ENCODE measurements at regions not wholly inside any gene's neighbourhood (a gene's known extent, or its start where the extent isn't known, plus 50 kb on each side); places are given as distances from the start of the nearest gene placed in this dataset.

DNA sequence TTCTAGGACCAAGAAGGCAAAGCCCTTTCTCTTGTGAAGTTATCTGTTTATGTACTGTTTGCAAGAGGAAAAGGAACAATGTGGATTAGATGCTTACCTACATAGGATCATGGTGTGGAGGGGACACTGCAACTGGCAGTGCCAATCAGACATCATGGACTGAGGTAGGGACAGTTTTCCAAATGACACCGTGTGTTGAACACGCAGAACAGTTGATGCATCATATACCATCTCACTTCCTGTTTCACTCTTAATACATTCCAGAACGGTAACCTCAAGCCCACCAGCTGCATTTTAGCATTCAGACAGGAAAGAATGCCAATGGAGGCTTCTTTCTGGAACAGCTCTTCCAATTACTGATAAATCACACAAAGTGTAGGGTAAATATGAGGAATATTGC lies 397.7 kb upstream of the LMCD1 start:
- H3K36me3 ChIP-seq (ENCODE audit: control insufficient read depth, insufficient read depth, low read length) = no peaks in the 10 kb centered on the region
- H3K4me2 ChIP-seq (ENCODE audit: extremely low read depth, insufficient read depth, low read length) = no peak overlapping the region
- no peak for TF ChIP-seq EZH2 (IDR thresholded peaks at IDR 0.05; ENCODE audit: low read length, missing control alignments)
- TF ChIP-seq, protein P1, sequence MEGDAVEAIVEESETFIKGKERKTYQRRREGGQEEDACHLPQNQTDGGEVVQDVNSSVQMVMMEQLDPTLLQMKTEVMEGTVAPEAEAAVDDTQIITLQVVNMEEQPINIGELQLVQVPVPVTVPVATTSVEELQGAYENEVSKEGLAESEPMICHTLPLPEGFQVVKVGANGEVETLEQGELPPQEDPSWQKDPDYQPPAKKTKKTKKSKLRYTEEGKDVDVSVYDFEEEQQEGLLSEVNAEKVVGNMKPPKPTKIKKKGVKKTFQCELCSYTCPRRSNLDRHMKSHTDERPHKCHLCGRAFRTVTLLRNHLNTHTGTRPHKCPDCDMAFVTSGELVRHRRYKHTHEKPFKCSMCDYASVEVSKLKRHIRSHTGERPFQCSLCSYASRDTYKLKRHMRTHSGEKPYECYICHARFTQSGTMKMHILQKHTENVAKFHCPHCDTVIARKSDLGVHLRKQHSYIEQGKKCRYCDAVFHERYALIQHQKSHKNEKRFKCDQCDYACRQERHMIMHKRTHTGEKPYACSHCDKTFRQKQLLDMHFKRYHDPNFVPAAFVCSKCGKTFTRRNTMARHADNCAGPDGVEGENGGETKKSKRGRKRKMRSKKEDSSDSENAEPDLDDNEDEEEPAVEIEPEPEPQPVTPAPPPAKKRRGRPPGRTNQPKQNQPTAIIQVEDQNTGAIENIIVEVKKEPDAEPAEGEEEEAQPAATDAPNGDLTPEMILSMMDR (conservative IDR thresholded peaks at IDR 0.05 in 1 of 2, IDR thresholded peaks at IDR 0.05 in 1 of 2; ENCODE audit: low read depth in 1 of 2, low read length in 2 of 2) = no peak
- H3K9me3 ChIP-seq (ENCODE audit: control insufficient read depth, insufficient read depth, low read depth, low read length) = no peaks in the 10 kb centered on the region
- no peaks in the 10 kb centered on the region for H3K27me3 ChIP-seq (ENCODE audit: control insufficient read depth, insufficient read depth, low read length)
- H3K79me2 ChIP-seq (ENCODE audit: control insufficient read depth, insufficient read depth, low read length) = no peaks in the 10 kb centered on the region
- no peaks in the 10 kb centered on the region for H4K20me1 ChIP-seq (ENCODE audit: control insufficient read depth, extremely low read depth, insufficient read depth, low read length)
- H3K4me1 ChIP-seq (ENCODE audit: control insufficient read depth, extremely low read depth, insufficient read depth, low read length) = no peaks in the 10 kb centered on the region
- DNase-seq (ENCODE audit: low read depth in 2 of 2) = peak in 1 of 2 donors; percentile 5
- H3K4me3 ChIP-seq (replicated peaks in 1 of 4; ENCODE audit: control extremely low read depth in 1 of 4, insufficient read depth in 1 of 4, low read depth in 3 of 4, low read length in 4 of 4) = no peak overlapping the region
- H2AFZ ChIP-seq (ENCODE audit: low read length) = no peak overlapping the region
- H3K27ac ChIP-seq (ENCODE audit: insufficient read depth, low read length) = no peak overlapping the region
- no peak overlapping the region for H3K9ac ChIP-seq (ENCODE audit: insufficient read depth, low read length)

DNA sequence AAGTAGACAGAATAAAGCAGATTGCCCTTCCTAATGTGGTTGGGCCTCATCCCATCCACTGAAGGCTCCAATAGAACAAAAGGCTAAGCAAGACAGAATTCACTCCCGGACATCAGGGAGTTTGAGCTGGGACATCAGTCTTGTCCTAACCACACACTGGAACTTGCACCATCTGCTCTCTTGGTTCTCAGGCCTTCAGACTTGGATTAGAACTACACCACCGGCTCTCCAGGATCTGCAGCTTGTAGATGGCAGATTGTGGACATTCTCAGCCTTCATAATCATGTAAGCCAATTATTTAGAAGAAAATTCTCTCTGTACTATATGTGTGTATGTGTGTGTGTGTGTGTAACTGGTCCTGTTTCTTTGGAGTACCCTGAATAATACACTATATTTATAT lies 394.7 kb upstream of the LMCD1 start:
- H3K27ac ChIP-seq (ENCODE audit: insufficient read depth, low read length) = no peak overlapping the region
- no peaks in the 10 kb centered on the region for H3K4me1 ChIP-seq (ENCODE audit: control insufficient read depth, extremely low read depth, insufficient read depth, low read length)
- H3K4me3 ChIP-seq (replicated peaks in 1 of 4; ENCODE audit: control extremely low read depth in 1 of 4, insufficient read depth in 1 of 4, low read depth in 3 of 4, low read length in 4 of 4) = no peak overlapping the region
- H3K9me3 ChIP-seq (ENCODE audit: control insufficient read depth, insufficient read depth, low read depth, low read length) = no peaks in the 10 kb centered on the region
- no peak overlapping the region for H2AFZ ChIP-seq (ENCODE audit: low read length)
- H3K4me2 ChIP-seq (ENCODE audit: extremely low read depth, insufficient read depth, low read length) = no peak overlapping the region
- DNase-seq (ENCODE audit: low read depth in 2 of 2) = no peak
- H4K20me1 ChIP-seq (ENCODE audit: control insufficient read depth, extremely low read depth, insufficient read depth, low read length) = no peaks in the 10 kb centered on the region
- no peak overlapping the region for H3K9ac ChIP-seq (ENCODE audit: insufficient read depth, low read length)
- no peak for TF ChIP-seq EZH2 (IDR thresholded peaks at IDR 0.05; ENCODE audit: low read length, missing control alignments)
- TF ChIP-seq, protein P1 (conservative IDR thresholded peaks at IDR 0.05 in 1 of 2, IDR thresholded peaks at IDR 0.05 in 1 of 2; ENCODE audit: low read depth in 1 of 2, low read length in 2 of 2) = no peak
- no peaks in the 10 kb centered on the region for H3K27me3 ChIP-seq (ENCODE audit: control insufficient read depth, insufficient read depth, low read length)
- no peaks in the 10 kb centered on the region for H3K36me3 ChIP-seq (ENCODE audit: control insufficient read depth, insufficient read depth, low read length)
- no peaks in the 10 kb centered on the region for H3K79me2 ChIP-seq (ENCODE audit: control insufficient read depth, insufficient read depth, low read length)

GRCh38 chr3:8110966-8111798 lies 390.4 kb upstream of the LMCD1 start:
- Histone ChIP-seq H2AFZ (ENCODE audit: low read length) (peak overlapping the region; percentile 78), H3K27ac (ENCODE audit: insufficient read depth, low read length) (no peak overlapping the region)

More at GRCh38 chr3:8110966-8111798, 390.4 kb upstream of the LMCD1 start:
- TF ChIP-seq, protein P1 (conservative IDR thresholded peaks at IDR 0.05 in 1 of 2, IDR thresholded peaks at IDR 0.05 in 1 of 2; ENCODE audit: low read depth in 1 of 2, low read length in 2 of 2) = peak; percentile 73 to 86
- TF ChIP-seq EZH2 (IDR thresholded peaks at IDR 0.05; ENCODE audit: low read length, missing control alignments) = no peak
- Histone ChIP-seq H3K79me2 (ENCODE audit: control insufficient read depth, insufficient read depth, low read length) (no peaks in the 10 kb centered on the region), H3K27me3 (ENCODE audit: control insufficient read depth, insufficient read depth, low read length) (no peaks in the 10 kb centered on the region), H3K4me3 (replicated peaks in 1 of 4; ENCODE audit: control extremely low read depth in 1 of 4, insufficient read depth in 1 of 4, low read depth in 3 of 4, low read length in 4 of 4) (peak overlapping the region in 2 of 4 experiments; percentile 31 to 46), H3K9ac (ENCODE audit: insufficient read depth, low read length) (no peak overlapping the region), H3K4me1 (ENCODE audit: control insufficient read depth, extremely low read depth, insufficient read depth, low read length) (no peaks in the 10 kb centered on the region), H3K9me3 (ENCODE audit: control insufficient read depth, insufficient read depth, low read depth, low read length) (no peaks in the 10 kb centered on the region), H3K36me3 (ENCODE audit: control insufficient read depth, insufficient read depth, low read length) (no peaks in the 10 kb centered on the region), H3K4me2 (ENCODE audit: extremely low read depth, insufficient read depth, low read length) (peak overlapping the region; percentile 44), H4K20me1 (ENCODE audit: control insufficient read depth, extremely low read depth, insufficient read depth, low read length) (no peaks in the 10 kb centered on the region)
- peak; percentile 72 for DNase-seq (ENCODE audit: low read depth in 2 of 2)
